HG03354 (cell line): ENCODE measurements at regions not wholly inside any gene's neighbourhood (a gene's known extent, or its start where the extent isn't known, plus 50 kb on each side); places are given as distances from the start of the nearest gene placed in this dataset.
"Not testable (repeated sequence)": the region's sequence is repeated elsewhere in the genome, so short reads cannot be mapped to it uniquely, and the experiment has no call there.

Experiments used
- ATAC-seq: cut with Tn5 transposase; IDR thresholded peaks from one replicate; pipeline ENCODE4 v1.9.1; 2021; ENCODE audit warnings: mild to moderate bottlenecking; ENCODE audit not compliant: unreplicated experiment, poor library complexity, severe bottlenecking

GRCh38 chr15:77886805-77887448, 190.6 kb downstream of the TBC1D2B start:
- no peak for ATAC-seq

DNA sequence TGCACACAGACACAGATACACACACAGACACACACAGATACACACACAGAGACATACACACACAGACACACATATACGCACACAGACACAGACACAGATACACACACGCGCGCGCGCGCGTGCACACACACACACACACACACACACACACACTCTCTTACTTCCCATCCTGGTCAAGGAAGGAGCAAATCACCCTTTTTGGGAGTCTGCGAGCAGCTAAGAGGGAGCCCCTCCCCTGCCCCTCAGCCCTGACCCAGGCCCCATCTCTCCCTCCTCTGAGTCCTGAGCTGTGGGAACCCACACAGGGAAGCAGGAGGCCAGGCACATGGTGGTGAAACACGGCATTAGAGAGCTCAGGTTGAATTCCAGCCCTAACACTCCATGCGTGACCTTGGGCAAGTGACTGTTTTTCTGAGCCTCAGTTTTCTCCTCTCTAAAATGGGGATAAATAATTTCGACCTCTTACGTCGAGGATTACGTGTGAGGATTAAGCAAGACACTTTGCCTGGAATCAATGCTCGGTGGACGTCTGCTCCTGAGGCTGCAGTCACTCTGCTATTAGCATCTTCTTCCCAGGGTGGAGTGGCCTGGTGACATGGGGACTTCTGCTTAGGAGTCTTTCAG, 191.5 kb downstream of the TBC1D2B start:
- ATAC-seq: not testable (repeated sequence)

GRCh38 chr15:77883012-77883411, 194.5 kb downstream of the TBC1D2B start:
- ATAC-seq: not testable (repeated sequence)

DNA sequence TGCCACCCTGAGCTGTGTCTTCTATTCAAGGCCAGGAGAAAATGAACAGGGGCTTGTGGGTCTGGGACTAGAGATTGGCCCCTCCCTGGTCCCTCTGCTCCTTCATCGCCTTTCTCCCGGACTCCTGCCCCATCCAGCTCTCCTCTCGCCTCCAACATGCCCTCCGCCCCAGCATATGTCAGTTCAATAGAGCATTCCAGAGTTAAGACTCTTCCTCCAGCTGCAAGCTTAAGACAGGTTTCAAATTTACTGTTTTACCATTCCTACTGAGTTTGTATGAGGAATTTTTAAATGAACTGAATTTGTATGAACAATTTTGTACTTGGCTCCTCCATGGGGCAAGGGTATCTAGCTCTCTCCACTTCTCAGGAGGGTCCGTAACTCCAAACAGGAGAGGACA, 195.6 kb downstream of the TBC1D2B start:
- no peak for ATAC-seq

GRCh38 chr15:77881535-77881934, 196.0 kb downstream of the TBC1D2B start:
- ATAC-seq: not testable (repeated sequence)

DNA sequence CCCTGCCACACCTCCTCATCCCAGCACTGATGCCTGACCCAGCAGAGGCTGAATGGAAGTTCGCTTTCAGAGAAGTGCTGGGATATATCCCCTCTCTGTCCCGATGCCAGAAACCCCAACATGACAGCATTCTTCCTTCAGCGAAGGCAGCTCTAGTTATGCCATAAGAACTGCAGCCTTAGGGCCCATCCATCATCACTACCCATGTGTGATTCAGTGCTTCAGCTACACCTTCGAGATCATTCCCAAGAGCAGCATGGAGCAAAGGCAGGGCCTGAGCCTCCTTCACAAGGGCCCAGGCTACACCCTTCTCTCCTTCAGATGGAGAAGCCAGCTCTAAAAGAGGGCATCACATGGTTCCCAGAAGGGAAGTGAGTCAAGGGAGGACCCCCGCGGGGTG, 198.0 kb downstream of the TBC1D2B start:
- not testable (repeated sequence) for ATAC-seq

DNA sequence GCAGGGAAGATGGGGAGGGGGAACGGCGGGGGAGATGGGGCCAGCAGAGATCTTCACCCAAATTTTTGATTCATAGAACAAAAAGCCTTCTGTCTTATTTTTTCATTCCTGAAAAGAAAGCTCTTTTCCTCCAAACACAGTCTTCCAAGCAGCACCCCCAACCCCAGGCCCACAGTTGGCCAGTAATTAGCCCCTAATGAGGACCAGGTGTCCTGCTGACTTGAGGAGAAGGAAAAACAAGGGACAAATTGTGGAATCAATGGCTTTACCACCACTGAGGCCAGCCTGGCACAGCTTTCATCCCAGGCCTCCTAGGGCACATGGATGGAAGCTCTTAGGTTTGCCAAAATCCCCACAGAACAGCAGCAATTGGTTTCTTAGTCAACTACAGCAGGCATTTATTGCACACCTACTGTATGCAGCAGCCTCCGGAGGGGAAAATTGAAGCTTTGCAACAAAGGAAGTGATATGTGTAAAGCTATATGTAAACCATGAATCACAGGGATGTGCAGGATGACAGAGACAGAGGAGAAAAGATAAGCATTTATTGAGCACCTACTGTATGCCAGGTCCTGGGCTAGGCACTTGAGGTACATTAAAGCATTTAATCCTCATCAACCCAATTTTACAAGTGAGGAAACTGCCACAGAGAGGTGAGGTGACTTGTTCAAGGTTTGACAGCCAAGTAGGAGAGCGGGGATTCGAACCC, 199.5 kb downstream of the TBC1D2B start:
- ATAC-seq: no peak

GRCh38 chr15:77876107-77876820, 201.2 kb downstream of the TBC1D2B start:
- not testable (repeated sequence) for ATAC-seq

DNA sequence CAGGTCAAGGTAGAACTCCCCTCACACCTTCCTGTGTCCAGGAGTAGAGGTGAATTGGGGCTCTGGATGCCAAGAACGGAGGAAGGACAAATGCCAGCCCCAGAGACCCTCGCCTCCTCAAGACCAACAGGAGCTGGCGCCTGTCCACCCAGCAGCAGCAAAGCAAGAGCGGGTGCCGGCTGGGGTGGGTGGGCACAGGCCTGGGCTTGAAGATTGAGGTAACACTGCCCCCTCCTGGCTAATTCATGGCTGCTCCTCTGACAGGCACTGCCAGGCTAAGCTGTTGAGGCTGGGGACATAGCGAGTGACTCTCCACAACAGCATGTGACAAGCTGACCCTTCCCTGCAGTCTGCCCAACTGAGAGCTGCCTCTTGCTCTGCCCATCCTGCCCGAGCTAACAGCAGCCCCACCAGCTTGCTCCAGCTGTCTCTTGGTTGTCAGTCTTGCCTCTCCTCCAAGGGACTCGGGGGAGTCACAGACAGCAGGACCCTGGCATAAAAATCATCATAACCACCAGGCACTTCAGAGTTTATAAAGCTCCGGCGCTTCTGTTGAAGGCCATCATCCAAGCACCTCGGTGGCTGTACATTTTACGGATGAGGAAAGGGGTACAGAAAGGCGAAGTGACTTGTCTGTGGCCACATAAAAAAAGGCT, 202.3 kb downstream of the TBC1D2B start:
- ATAC-seq: not testable (repeated sequence)

- no peak for ATAC-seq
Measured at GRCh38 chr15:77874063-77874462, 203.4 kb downstream of the TBC1D2B start.

DNA sequence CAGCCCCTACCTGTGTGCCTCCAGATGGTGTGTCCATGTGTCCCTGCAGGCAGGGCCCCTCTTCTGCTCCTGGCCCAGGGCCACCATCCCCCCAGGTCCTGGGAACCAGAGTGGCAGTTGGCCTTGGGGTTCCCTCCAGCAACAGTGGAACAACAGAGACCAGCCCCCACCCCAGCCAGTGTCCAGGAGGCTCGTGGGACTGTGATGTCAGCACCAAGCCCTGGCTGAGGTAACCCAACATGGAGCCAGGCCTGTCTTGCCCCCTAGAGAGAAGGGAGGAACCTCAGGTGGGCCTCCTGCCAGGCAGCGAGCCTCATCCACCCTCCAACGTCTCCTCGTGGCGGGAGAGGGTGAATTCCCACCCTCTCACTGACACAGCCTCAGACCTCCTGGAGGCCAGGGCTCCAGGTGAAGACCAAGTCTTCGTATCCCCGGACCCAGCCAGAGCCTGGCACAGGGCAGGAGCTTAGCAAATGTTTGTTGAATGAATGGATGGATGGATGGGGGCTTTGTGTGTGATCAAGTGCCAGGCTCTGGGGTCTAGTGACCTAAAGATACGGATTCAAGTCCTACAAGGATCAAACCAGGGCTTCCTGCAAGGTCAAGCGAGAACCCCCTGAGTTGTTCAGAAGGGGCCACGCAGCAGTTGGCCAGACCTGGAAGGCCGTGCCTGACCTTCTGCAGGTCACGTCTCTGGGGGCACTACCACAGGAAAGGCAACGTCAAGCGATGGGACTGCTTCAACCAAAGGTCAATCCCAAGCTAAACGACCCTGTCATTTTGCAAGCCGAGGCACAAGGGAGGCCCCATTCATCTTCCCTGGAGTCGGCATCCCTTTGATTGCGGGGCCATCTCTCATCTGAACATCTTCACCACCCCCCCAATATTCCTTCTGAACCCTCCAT, 204.7 kb downstream of the TBC1D2B start:
- not testable (repeated sequence) for ATAC-seq

DNA sequence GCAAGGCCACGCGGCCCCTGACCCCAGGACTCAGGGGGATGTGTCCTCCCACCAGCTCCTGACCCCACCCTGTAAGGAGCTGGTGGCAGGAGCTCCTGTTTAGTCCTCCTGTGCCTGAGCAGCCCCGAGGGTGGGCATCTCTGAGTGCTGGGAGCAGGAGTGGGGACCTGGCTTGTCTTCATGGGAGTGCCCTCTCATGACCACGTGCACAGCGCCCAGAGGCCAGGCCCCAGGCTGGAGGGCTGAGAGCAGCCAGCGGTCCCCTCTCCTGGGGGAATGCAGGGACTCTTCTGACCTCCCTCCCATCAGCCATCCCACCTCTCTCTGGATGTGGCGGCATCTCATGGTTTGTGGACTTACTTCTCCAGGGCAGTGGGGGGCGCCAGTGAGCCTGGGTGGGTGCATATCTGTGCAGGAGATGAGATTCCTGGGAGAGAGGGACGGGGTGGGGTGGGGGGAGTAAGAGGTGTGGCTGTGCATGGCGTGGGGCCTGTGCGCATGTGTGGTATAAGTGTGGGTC, 205.6 kb downstream of the TBC1D2B start:
- ATAC-seq: no peak

DNA sequence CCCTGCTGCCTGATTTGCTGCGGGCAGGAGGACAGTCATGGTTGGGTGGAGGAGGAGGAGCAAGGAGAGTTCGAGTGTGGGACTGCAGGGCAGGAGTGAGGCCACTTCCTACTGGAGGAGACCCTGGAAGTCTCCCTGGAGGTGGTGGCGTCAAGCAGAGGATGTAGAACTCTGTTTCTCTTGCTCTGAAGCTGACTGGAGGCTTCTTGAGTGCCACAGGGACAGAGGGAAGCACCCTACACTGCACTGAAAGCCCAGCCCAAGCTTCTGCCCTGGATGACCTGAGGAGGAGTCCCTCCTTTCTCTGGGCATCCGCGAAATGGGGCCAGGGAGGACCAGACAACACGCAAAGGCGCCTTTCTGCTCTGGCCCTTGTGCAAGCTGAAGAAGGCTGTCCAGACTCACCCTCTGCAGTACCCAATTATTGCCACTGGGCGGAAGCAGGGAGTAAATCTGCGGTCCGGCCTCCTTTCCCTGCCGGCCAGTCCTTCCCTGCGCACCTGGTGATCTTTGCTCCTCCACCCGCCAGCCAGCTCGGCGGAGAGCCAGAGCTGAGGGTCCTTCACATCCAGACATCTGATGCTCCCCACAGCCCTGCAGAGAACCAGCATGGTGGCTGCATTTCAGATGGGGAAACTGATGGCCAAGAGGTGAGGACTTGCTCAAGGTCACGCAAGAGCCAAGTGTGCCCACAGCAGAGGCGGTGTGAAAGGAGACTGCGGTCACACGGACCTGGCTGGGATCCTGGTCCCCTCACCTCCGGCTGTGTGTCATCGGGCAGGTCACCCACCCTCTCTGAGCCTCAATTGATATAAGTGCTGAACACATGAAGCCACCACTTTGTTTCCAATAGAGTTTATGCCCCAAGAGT, 207.1 kb downstream of the TBC1D2B start:
- peak; percentile 72 for ATAC-seq

DNA sequence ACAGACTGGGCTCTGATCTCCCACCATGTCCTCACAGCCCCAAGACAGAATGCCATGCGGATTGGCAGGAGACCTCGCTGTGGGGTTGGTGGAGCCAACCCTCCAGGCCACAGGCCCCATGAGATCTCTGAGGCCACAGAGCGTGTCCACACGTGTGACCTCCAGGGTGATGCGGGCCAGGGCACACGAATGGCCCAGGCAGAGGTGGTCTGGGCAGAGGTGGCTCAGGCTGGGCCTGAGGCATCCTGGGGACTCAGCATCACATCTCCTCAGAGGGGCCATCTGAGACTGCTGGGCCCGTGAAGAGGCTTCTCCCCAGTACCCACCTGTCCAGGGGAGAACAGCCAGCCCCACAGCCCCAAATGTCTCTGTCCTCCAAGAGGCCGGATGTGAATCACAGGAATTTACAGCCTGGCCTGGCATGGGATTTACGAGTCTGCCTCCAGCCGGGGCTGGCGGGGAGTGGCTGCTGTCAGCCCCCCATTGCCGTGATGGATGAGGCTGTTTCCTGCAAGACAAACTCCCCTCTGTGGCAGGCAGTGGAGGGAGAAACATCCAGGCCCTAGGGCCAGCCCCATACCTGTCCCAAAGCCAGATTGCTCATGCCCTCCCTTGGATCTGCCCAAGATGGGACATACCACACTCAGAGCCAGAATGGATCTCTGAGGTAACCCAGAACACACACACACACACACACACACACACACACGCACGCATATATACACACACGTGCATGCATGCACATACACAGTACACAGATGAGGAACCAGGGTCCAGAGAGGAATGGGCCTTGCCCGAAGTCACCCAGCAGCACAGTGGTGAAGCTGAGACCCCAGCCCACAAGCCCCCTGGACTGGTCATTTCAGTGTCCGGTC, 208.3 kb downstream of the TBC1D2B start:
- ATAC-seq: no peak

GRCh38 chr15:77868048-77868629, 209.4 kb downstream of the TBC1D2B start:
- not testable (repeated sequence) for ATAC-seq

- ATAC-seq: no peak
Measured at GRCh38 chr15:77867266-77868047, 210.1 kb downstream of the TBC1D2B start.
